OCI-LY3 (cell line): ENCODE measurements at regions not wholly inside any gene's neighbourhood (a gene's known extent, or its start where the extent isn't known, plus 50 kb on each side); places are given as distances from the start of the nearest gene placed in this dataset.

Experiments
- EZH2phosphoT487 ChIP-seq: fragments of 200-600 bp; shearing (Covaris generic); IDR thresholded peaks from 2 replicates; pipeline ENCODE4 v1.6.1; 2018; ENCODE audit warnings: antibody characterized with exemption, mixed run types, low read depth
- TF ChIP-seq, protein P1 (sequence below): fragments of 200-600, 300-600 bp; sonication (generic); IDR thresholded peaks from 2 replicates; pipeline ENCODE4 v1.5.1; 2014; ENCODE audit warnings: antibody characterized with exemption, low read length, low read depth

DNA sequence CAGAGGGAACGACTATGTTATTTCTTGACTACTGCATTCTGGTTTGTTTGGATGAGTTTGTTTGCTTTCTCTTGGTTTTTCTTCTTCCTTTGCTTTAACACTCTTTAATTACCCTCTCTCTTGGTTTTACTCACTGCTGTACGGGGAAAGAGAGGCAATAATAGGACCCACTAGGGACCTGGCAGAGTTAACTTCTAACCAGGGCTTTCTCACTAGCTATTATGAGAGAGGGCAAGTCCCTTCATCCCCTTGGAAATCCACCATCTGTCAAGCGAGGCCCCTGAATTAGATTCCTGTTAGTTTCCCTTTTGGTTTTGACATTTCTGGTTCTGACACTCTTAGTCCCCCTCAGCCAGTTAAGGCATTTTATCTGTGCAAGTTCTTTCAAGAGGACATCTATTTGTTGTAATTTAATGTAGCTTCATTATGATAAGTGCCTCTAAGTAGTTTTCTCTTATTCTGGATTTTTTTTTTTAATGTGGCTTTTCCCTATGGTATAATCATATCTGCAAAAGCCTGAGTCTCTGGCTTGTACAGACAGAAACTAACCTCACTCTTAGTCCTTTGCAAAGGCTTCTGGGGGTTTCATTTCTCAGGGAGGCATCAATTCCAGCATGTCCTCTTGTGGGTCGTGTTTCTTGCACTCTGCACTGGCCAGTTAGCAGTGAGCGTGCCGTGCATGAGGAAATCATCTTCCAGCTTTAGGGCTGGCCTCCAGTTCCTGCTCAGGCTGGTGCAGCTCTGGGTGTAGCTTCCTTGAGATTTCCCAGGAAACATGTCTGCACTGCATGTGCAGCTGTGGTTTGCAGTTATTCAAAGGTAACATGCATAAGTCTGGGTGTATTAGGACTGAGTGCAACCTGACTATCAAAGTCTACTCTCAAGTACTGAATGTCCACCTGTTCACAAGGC lies 221.3 kb downstream of the STIM2 start:
- TF ChIP-seq, protein P1, sequence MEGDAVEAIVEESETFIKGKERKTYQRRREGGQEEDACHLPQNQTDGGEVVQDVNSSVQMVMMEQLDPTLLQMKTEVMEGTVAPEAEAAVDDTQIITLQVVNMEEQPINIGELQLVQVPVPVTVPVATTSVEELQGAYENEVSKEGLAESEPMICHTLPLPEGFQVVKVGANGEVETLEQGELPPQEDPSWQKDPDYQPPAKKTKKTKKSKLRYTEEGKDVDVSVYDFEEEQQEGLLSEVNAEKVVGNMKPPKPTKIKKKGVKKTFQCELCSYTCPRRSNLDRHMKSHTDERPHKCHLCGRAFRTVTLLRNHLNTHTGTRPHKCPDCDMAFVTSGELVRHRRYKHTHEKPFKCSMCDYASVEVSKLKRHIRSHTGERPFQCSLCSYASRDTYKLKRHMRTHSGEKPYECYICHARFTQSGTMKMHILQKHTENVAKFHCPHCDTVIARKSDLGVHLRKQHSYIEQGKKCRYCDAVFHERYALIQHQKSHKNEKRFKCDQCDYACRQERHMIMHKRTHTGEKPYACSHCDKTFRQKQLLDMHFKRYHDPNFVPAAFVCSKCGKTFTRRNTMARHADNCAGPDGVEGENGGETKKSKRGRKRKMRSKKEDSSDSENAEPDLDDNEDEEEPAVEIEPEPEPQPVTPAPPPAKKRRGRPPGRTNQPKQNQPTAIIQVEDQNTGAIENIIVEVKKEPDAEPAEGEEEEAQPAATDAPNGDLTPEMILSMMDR = no peak
- TF ChIP-seq EZH2phosphoT487 = no peak
